GM12878 (cell line): ENCODE measurements at regions not wholly inside any gene's neighbourhood (a gene's known extent, or its start where the extent isn't known, plus 50 kb on each side); places are given as distances from the start of the nearest gene placed in this dataset.

ENCODE experiments used
- ATAC-seq: fragments of 200-7000 bp; cut with Tn5 transposase; 3 replicates; pipeline ENCODE4 v1.9.1; 2020; ENCODE audit warnings: mild to moderate bottlenecking, moderate library complexity
- BruUV-seq: library from RNA; stranded (reverse); fragments of 400-500 nt; replicated peaks from 2 replicates; lab custom pipeline; 2021; lab: Mats Ljungman, UMichigan
- CTCF ChIA-PET: fragments of 300-600 bp; sonication (Branson Sonifier 250); formaldehyde crosslinking; extraction: SDS; loops from one replicate; lab custom pipeline; 2021; ENCODE audit warnings: inconsistent platforms; lab: Yijun Ruan, JAX
- POLR2A ChIA-PET: fragments of 350-600 bp; formaldehyde crosslinking; extraction: SDS; loops from one replicate; lab custom pipeline; 2021; ENCODE audit warnings: inconsistent platforms; lab: Charles Lee
- RAD21 ChIA-PET: fragments of 300-600 bp; sonication (Branson Sonifier 250); formaldehyde crosslinking; loops from one replicate; lab custom pipeline; 2023; ENCODE audit warnings: antibody characterized with exemption; ENCODE audit not compliant: unreplicated experiment; lab: Charles Lee
- SMC1A ChIA-PET: fragments of 300-600 bp; sonication (Branson Sonifier 250); formaldehyde crosslinking; loops from one replicate; lab custom pipeline; 2023; ENCODE audit not compliant: unreplicated experiment, uncharacterized antibody; lab: Charles Lee
- DNase-seq: peaks from one replicate; pipeline ENCODE4 v3.0.0-alpha.2; 2011; ENCODE audit warnings: low read depth, low spot score
- FAIRE-seq: peaks from 3 replicates; lab custom pipeline; 2011; peaks lifted over from hg19 to GRCh38; lab: Jason Lieb, UNC
- H2AFZ ChIP-seq: 2 replicates; pipeline ENCODE4 v1.6.0; 2011; ENCODE audit warnings: low read depth, low read length, control low read depth; ENCODE audit not compliant: control insufficient read depth
- H3K27ac ChIP-seq: 2 replicates; pipeline ENCODE4 v1.5.1; 2011; ENCODE audit warnings: control low read depth; ENCODE audit not compliant: control insufficient read depth, insufficient read depth
- H3K27me3 ChIP-seq, 2 experiments: replicated peaks in 1 of 2; 2 replicates each; pipeline versions ENCODE4 v1.6.0 to v1.6.1; 2011; ENCODE audit warnings: low read length in 1 of 2; ENCODE audit not compliant: control insufficient read depth in 2 of 2, insufficient read depth in 2 of 2
- H3K36me3 ChIP-seq, 2 experiments: 2 replicates each; pipeline ENCODE4 v1.5.1; 2011; ENCODE audit warnings: low read length in 1 of 2; ENCODE audit not compliant: control insufficient read depth in 2 of 2, insufficient read depth in 2 of 2
- H3K4me1 ChIP-seq: 2 replicates; pipeline ENCODE4 v1.6.1; 2011; ENCODE audit warnings: mild to moderate bottlenecking, low read length, moderate library complexity, mixed read lengths; ENCODE audit not compliant: control insufficient read depth, insufficient read depth
- H3K4me2 ChIP-seq: 2 replicates; pipeline ENCODE4 v1.6.0; 2011; ENCODE audit warnings: control low read depth; ENCODE audit not compliant: control insufficient read depth, insufficient read depth
- H3K4me3 ChIP-seq: fragments of 200-600 bp; sonication (generic); 2 replicates; pipeline ENCODE4 v1.5.1; 2016
- H3K79me2 ChIP-seq: 2 replicates; pipeline ENCODE4 v1.6.0; 2011; ENCODE audit warnings: low read length; ENCODE audit not compliant: control insufficient read depth, insufficient read depth
- H3K9ac ChIP-seq: 2 replicates; pipeline ENCODE4 v1.8.0; 2011; ENCODE audit warnings: low read length, control low read depth, mixed read lengths; ENCODE audit not compliant: control insufficient read depth, insufficient read depth
- H3K9me3 ChIP-seq: replicated peaks from 3 replicates; pipeline ENCODE4 v1.5.1; 2011; ENCODE audit warnings: mild to moderate bottlenecking, low read length; ENCODE audit not compliant: control insufficient read depth, insufficient read depth
- H4K20me1 ChIP-seq: 2 replicates; pipeline ENCODE4 v1.6.0; 2011; ENCODE audit not compliant: control insufficient read depth, insufficient read depth
- ATF7 ChIP-seq: fragments of 450-650 bp; IDR thresholded peaks from 2 replicates; pipeline ENCODE4 v1.6.1; 2016; ENCODE audit warnings: low read depth, mild to moderate bottlenecking
- BCL11A ChIP-seq: IDR thresholded peaks from 2 replicates; pipeline ENCODE4 v1.6.1; 2011; ENCODE audit warnings: low read depth, low read length
- BHLHE40 ChIP-seq, 2 experiments: fragments of 450-650 bp in 1 of 2; IDR thresholded peaks; 2 replicates each; pipeline ENCODE4 v1.6.1; 2011 to 2017; ENCODE audit warnings: low read depth in 2 of 2, borderline replicate concordance in 1 of 2, improper control_type of control experiment in 1 of 2, low read length in 1 of 2, mild to moderate bottlenecking in 1 of 2
- BRCA1 ChIP-seq: IDR thresholded peaks from 2 replicates; pipeline ENCODE4 v1.6.1; 2011; ENCODE audit warnings: low read depth, low read length, improper control_type of control experiment
- CBX3 ChIP-seq: fragments of 200-600 bp; sonication (generic); IDR thresholded peaks from 2 replicates; pipeline ENCODE4 v1.6.1; 2016; ENCODE audit warnings: low read depth, borderline replicate concordance
- EP300 ChIP-seq, 2 experiments: fragments of 150-350 bp in 1 of 2; IDR thresholded peaks; 2 replicates each; pipeline ENCODE4 v1.6.1; 2011 to 2012; ENCODE audit warnings: low read depth in 2 of 2, low read length in 2 of 2, borderline replicate concordance in 1 of 2, improper control_type of control experiment in 1 of 2, inconsistent platforms in 1 of 2; ENCODE audit not compliant: control insufficient read depth in 1 of 2
- ETV6 ChIP-seq, 2 experiments: fragments of 450-650 bp in 1 of 2; IDR thresholded peaks in 1 of 2; conservative IDR thresholded peaks in 1 of 2; 2 replicates each; pipeline ENCODE4 v1.6.1; 2014; ENCODE audit warnings: antibody characterized with exemption in 1 of 2, borderline replicate concordance in 1 of 2, low read depth in 1 of 2, mild to moderate bottlenecking in 1 of 2, moderate library complexity in 1 of 2
- GATAD2B ChIP-seq: fragments of 450-650 bp; conservative IDR thresholded peaks from 2 replicates; pipeline ENCODE4 v1.6.1; 2017; ENCODE audit warnings: low read depth, mild to moderate bottlenecking, moderate library complexity
- IKZF1 ChIP-seq: fragments of 450-650 bp; conservative IDR thresholded peaks from 2 replicates; pipeline ENCODE4 v1.6.1; 2017; ENCODE audit warnings: antibody characterized with exemption, mild to moderate bottlenecking
- IKZF2 ChIP-seq, 2 experiments: fragments of 450-650 bp; IDR thresholded peaks; 2 replicates each; pipeline ENCODE4 v1.6.1; 2017; ENCODE audit warnings: mild to moderate bottlenecking in 2 of 2, moderate library complexity in 2 of 2
- JUNB ChIP-seq: IDR thresholded peaks from 2 replicates; pipeline ENCODE4 v1.6.1; 2016; ENCODE audit warnings: antibody characterized with exemption, mild to moderate bottlenecking
- KDM1A ChIP-seq: fragments of 200-600 bp; sonication (generic); IDR thresholded peaks from 2 replicates; pipeline ENCODE4 v1.6.1; 2016; ENCODE audit warnings: borderline replicate concordance
- MTA2 ChIP-seq: fragments of 450-650 bp; IDR thresholded peaks from 2 replicates; pipeline ENCODE4 v1.6.1; 2016; ENCODE audit warnings: low read depth, mild to moderate bottlenecking, moderate library complexity
- MTA3 ChIP-seq: IDR thresholded peaks from 2 replicates; pipeline ENCODE4 v1.6.1; 2012; ENCODE audit warnings: low read length, inconsistent platforms, borderline replicate concordance
- POU2F2 ChIP-seq: IDR thresholded peaks from 3 replicates; pipeline ENCODE4 v1.6.1; 2011; ENCODE audit warnings: low read depth, mild to moderate bottlenecking, low read length, borderline replicate concordance
- RAD51 ChIP-seq: fragments of 450-650 bp; IDR thresholded peaks from 2 replicates; pipeline ENCODE4 v1.6.1; 2016; ENCODE audit warnings: moderate library complexity, mild to moderate bottlenecking, inconsistent platforms
- RB1 ChIP-seq: fragments of 450-650 bp; formaldehyde crosslinking; IDR thresholded peaks from 2 replicates; pipeline ENCODE4 v1.6.1; 2017; ENCODE audit warnings: mild to moderate bottlenecking, borderline replicate concordance
- REST ChIP-seq: IDR thresholded peaks from 2 replicates; pipeline ENCODE4 v1.6.1; 2012; ENCODE audit warnings: mild to moderate bottlenecking, low read depth, low read length
- SMAD1 ChIP-seq: fragments of 450-650 bp; IDR thresholded peaks from 2 replicates; pipeline ENCODE4 v1.6.1; 2018; ENCODE audit warnings: mild to moderate bottlenecking, low read depth; ENCODE audit not compliant: partially characterized antibody
- SPI1 ChIP-seq: IDR thresholded peaks from 2 replicates; pipeline ENCODE4 v1.6.1; 2011; ENCODE audit warnings: low read depth, mild to moderate bottlenecking, low read length, moderate library complexity, borderline replicate concordance; ENCODE audit not compliant: insufficient read depth
- ZBED1 ChIP-seq: IDR thresholded peaks from 2 replicates; pipeline ENCODE4 v1.6.1; 2016; ENCODE audit warnings: borderline replicate concordance
- ZNF24 ChIP-seq: fragments of 450-650 bp; IDR thresholded peaks from 2 replicates; pipeline ENCODE4 v1.6.1; 2017; ENCODE audit warnings: antibody characterized with exemption, mild to moderate bottlenecking
- whole genome bisulfite sequencing: methylation state at CpG from one replicate; pipeline ENCODE4 v1.1.6; 2016; ENCODE audit warnings: low lambda C conversion rate; ENCODE audit not compliant: insufficient replicate concordance, insufficient coverage; ENCODE audit errors: missing lambda C conversion rate; 5-methylcytosine and 5-hydroxymethylcytosine counted together
- in situ Hi-C: fragments of 300-500 bp; cut with MboI; formaldehyde crosslinking; loops from 9 replicates; pipeline ENCODE4 v1.14.3; 2018; ENCODE audit warnings: mixed read lengths
- intact Hi-C: fragments of 100-400 bp; cut with micrococcal nuclease; formaldehyde crosslinking; loops from one replicate; pipeline ENCODE4 v1.14.2; 2022; ENCODE audit not compliant: unreplicated experiment

GRCh38 chr16:51569203-51569931 is 418.3 kb upstream of the SALL1 start:
- SMC1A ChIA-PET = interaction anchor here (0.8 to 1.4 kb wide), 5 partner anchors 9 to 423 kb away, joined by 3 to 5 read pairs (median 3); no protein-coding TSS in a partner anchor
- no peak for FAIRE-seq
- DNase-seq = no peak
- no peak for TF ChIP-seq RB1
- TF ChIP-seq POU2F2 = no peak
- no peak for TF ChIP-seq KDM1A
- no peak for TF ChIP-seq SMAD1
- TF ChIP-seq MTA3 = no peak
- peak; percentile 54; the same call in 1 of the 2 replicates for TF ChIP-seq MTA2
- TF ChIP-seq ZBED1 = no peak
- no peak for TF ChIP-seq REST
- TF ChIP-seq JUNB = no peak
- TF ChIP-seq CBX3 = no peak
- TF ChIP-seq IKZF1 = peak; percentile 83
- peak; percentile 46 to 54; a peak in 3 of 4 replicates for TF ChIP-seq IKZF2 (IDR thresholded peaks at IDR 0.05)
- peak in 1 of 2 experiments; percentile 70; a peak in 2 of 4 replicates for TF ChIP-seq ETV6 (conservative IDR thresholded peaks at IDR 0.05 in 1 of 2, IDR thresholded peaks at IDR 0.05 in 1 of 2; ENCODE audit: borderline replicate concordance in 1 of 2, low read depth in 1 of 2)
- TF ChIP-seq ZNF24 = peak; percentile 91
- peak in 1 of 2 experiments; percentile 57; a peak in 1 of 4 replicates for TF ChIP-seq EP300 (IDR thresholded peaks at IDR 0.05; ENCODE audit: borderline replicate concordance in 1 of 2, control insufficient read depth in 1 of 2, low read depth in 2 of 2, low read length in 2 of 2)
- TF ChIP-seq SPI1 = peak; percentile 49; the same call in 1 of the 2 replicates
- TF ChIP-seq BRCA1 = no peak
- no peak for TF ChIP-seq BCL11A
- peak; percentile 29; the same call in 1 of the 2 replicates for TF ChIP-seq ATF7
- TF ChIP-seq BHLHE40 (IDR thresholded peaks at IDR 0.05; ENCODE audit: borderline replicate concordance in 1 of 2, low read depth in 2 of 2, low read length in 1 of 2) = no peak
- TF ChIP-seq RAD51 = no peak
- TF ChIP-seq GATAD2B = no peak

More at GRCh38 chr16:51569203-51569931, 418.3 kb upstream of the SALL1 start:
- intact Hi-C loops (no loop called here), in situ Hi-C loops (no loop called here)
- Histone ChIP-seq H3K36me3 (no peaks in the 10 kb centered on the region), H3K9ac (no peak overlapping the region), H4K20me1 (no peaks in the 10 kb centered on the region), H2AFZ (no peak overlapping the region), H3K9me3 (no peaks in the 10 kb centered on the region), H3K79me2 (no peaks in the 10 kb centered on the region), H3K4me3 (no peak overlapping the region), H3K4me2 (no peak overlapping the region), H3K4me1 (no peaks in the 10 kb centered on the region), H3K27ac (no peak overlapping the region), H3K27me3 (no peaks in the 10 kb centered on the region)
- peak; percentile 85 for ATAC-seq
- ChIA-PET POLR2A (interaction anchor here (0.9 kb wide), 1 partner anchor 12 kb away, joined by 5 read pairs; no protein-coding TSS in a partner anchor), CTCF (no interaction called here), RAD21 (interaction anchor here (0.8 to 2.0 kb wide), 2 partner anchors 12 to 14 kb away, joined by 4 to 6 read pairs; no protein-coding TSS in a partner anchor)
- 21% methylated on average over 5 of the region's 5 CpGs for WGBS
- BruUV-seq = no TSS peak
